ENCODE measurements at regions not wholly inside any gene's neighbourhood (a gene's known extent, or its start where the extent isn't known, plus 50 kb on each side); places are given as distances from the start of the nearest gene placed in this dataset.

GRCh38 chr4:60709061-60709460 is 491.1 kb upstream of the ADGRL3 start:
- TF ChIP-seq GTF2I (CRISPR knock-in tag; conservative IDR thresholded peaks at IDR 0.05) (no peak), MYBL2 (CRISPR knock-in tag; IDR thresholded peaks at IDR 0.05) (no peak), ZNF121 (CRISPR knock-in tag; IDR thresholded peaks at IDR 0.05) (no peak), ERG (CRISPR knock-in tag; IDR thresholded peaks at IDR 0.05) (no peak), TEAD4 (CRISPR knock-in tag; IDR thresholded peaks at IDR 0.05) (no peak), ZBTB21 (CRISPR knock-in tag; IDR thresholded peaks at IDR 0.05; ENCODE audit: borderline replicate concordance) (no peak)
- Mint-ChIP-seq H3K4me1 (no peaks in the 10 kb centered on the region), H3K27ac (no peak overlapping the region), H3K4me3 (no peak overlapping the region), H3K9me3 (no peaks in the 10 kb centered on the region; the same call in 1 of the 2 replicates), H3K36me3 (no peaks in the 10 kb centered on the region), H3K27me3 (ENCODE audit: low read depth) (no peaks in the 10 kb centered on the region)
- no peak for ATAC-seq
- ChIA-PET CTCF (no interaction called here), POLR2A (no interaction called here)
- DNase-seq (ENCODE audit: low spot score), result no peak

DNA sequence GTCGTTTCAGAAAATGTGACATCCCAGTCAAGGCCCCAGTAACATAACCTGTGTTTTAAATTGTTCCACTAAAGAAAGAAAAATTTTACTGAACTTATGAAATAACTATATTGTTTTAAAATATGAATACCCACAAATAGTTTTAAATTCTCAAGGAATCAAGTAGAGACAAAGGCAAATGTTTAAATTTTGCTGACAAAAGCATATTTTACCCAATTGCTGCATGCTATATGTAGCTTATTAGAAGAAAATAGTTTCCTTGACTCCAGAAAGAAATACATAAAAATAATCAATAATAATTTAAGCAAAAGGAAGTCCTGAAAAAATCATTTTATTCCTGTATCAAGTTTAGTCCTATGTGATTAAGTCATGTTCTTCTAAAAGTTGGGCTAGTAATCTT is 481.3 kb upstream of the ADGRL3 start:
- POLR2A ChIA-PET, result no interaction called here
- Mint-ChIP-seq H3K4me3 (no peak overlapping the region), H3K27me3 (ENCODE audit: low read depth) (no peaks in the 10 kb centered on the region), H3K36me3 (no peaks in the 10 kb centered on the region), H3K27ac (no peak overlapping the region), H3K9me3 (peaks cover 7% of the 10 kb centered on the region; the same call in 1 of the 2 replicates), H3K4me1 (no peaks in the 10 kb centered on the region)
- no peak for DNase-seq (ENCODE audit: low spot score)
- TF ChIP-seq ZBTB21 (CRISPR knock-in tag; IDR thresholded peaks at IDR 0.05; ENCODE audit: borderline replicate concordance) (no peak), SP1 (CRISPR knock-in tag; conservative IDR thresholded peaks at IDR 0.05) (no peak), ETV6 (CRISPR knock-in tag; IDR thresholded peaks at IDR 0.05) (no peak), MXD4 (CRISPR knock-in tag; IDR thresholded peaks at IDR 0.05; ENCODE audit: borderline replicate concordance) (no peak), GRHL2 (CRISPR knock-in tag; IDR thresholded peaks at IDR 0.05; ENCODE audit: insufficient replicate concordance, severe bottlenecking) (no peak), ZNF423 (CRISPR knock-in tag; IDR thresholded peaks at IDR 0.05) (no peak), JUN (CRISPR knock-in tag; IDR thresholded peaks at IDR 0.05) (no peak), MLX (CRISPR knock-in tag; IDR thresholded peaks at IDR 0.05) (no peak), TEAD4 (CRISPR knock-in tag; IDR thresholded peaks at IDR 0.05) (no peak), CREB1 (CRISPR knock-in tag; IDR thresholded peaks at IDR 0.05) (no peak), NR2C2 (CRISPR knock-in tag; IDR thresholded peaks at IDR 0.05) (no peak), ZNF219 (CRISPR knock-in tag; IDR thresholded peaks at IDR 0.05; ENCODE audit: borderline replicate concordance) (no peak), ATF6 (CRISPR knock-in tag; IDR thresholded peaks at IDR 0.05) (no peak)
- TF ChIP-seq, protein P1, sequence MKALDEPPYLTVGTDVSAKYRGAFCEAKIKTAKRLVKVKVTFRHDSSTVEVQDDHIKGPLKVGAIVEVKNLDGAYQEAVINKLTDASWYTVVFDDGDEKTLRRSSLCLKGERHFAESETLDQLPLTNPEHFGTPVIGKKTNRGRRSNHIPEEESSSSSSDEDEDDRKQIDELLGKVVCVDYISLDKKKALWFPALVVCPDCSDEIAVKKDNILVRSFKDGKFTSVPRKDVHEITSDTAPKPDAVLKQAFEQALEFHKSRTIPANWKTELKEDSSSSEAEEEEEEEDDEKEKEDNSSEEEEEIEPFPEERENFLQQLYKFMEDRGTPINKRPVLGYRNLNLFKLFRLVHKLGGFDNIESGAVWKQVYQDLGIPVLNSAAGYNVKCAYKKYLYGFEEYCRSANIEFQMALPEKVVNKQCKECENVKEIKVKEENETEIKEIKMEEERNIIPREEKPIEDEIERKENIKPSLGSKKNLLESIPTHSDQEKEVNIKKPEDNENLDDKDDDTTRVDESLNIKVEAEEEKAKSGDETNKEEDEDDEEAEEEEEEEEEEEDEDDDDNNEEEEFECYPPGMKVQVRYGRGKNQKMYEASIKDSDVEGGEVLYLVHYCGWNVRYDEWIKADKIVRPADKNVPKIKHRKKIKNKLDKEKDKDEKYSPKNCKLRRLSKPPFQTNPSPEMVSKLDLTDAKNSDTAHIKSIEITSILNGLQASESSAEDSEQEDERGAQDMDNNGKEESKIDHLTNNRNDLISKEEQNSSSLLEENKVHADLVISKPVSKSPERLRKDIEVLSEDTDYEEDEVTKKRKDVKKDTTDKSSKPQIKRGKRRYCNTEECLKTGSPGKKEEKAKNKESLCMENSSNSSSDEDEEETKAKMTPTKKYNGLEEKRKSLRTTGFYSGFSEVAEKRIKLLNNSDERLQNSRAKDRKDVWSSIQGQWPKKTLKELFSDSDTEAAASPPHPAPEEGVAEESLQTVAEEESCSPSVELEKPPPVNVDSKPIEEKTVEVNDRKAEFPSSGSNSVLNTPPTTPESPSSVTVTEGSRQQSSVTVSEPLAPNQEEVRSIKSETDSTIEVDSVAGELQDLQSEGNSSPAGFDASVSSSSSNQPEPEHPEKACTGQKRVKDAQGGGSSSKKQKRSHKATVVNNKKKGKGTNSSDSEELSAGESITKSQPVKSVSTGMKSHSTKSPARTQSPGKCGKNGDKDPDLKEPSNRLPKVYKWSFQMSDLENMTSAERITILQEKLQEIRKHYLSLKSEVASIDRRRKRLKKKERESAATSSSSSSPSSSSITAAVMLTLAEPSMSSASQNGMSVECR (CRISPR knock-in tag; IDR thresholded peaks at IDR 0.05; ENCODE audit: borderline replicate concordance), result no peak
- TF ChIP-seq, protein P2, sequence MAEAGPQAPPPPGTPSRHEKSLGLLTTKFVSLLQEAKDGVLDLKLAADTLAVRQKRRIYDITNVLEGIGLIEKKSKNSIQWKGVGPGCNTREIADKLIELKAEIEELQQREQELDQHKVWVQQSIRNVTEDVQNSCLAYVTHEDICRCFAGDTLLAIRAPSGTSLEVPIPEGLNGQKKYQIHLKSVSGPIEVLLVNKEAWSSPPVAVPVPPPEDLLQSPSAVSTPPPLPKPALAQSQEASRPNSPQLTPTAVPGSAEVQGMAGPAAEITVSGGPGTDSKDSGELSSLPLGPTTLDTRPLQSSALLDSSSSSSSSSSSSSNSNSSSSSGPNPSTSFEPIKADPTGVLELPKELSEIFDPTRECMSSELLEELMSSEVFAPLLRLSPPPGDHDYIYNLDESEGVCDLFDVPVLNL (CRISPR knock-in tag; IDR thresholded peaks at IDR 0.05; ENCODE audit: borderline replicate concordance, low read depth), result no peak
- CTCF ChIA-PET, result no interaction called here
- no peak for ATAC-seq

Data from WTC11 (cell line).